ENCODE measurements at regions not wholly inside any gene's neighbourhood (a gene's known extent, or its start where the extent isn't known, plus 50 kb on each side); places are given as distances from the start of the nearest gene placed in this dataset.

DNA sequence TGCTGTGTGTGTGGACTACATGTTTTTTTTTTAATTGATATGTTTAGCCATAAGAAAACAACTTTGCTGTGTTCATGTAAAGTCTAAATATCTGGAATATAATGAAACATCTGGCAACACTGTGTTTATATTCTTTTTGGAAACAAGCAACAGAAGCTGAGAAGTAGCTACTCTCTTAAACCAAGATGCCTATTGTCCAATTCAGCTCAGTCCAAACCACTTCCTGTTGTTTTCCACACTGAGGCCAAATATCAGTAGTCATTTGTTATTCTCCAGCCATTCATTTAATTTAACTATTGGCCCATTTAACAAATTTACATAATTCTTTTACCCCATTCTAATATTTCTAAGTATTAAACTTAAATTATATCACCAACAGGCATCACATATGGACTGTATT is 903.0 kb upstream of the SLIT2 start:
- Histone ChIP-seq H3K4me1 (ENCODE audit: insufficient read depth, low read length, poor library complexity, severe bottlenecking) (no peaks in the 10 kb centered on the region), H3K27me3 (replicated peaks; ENCODE audit: insufficient read depth, low read depth, low read length, poor library complexity) (no peaks in the 10 kb centered on the region), H3K27ac (ENCODE audit: low read depth, low read length, poor library complexity, severe bottlenecking) (no peak overlapping the region), H3K36me3 (ENCODE audit: insufficient read depth, low read length, poor library complexity, severe bottlenecking) (no peaks in the 10 kb centered on the region), H3K4me3 (ENCODE audit: low read depth, low read length, poor library complexity, severe bottlenecking) (no peak overlapping the region), H3K9me3 (ENCODE audit: low read depth, low read length, poor library complexity, severe bottlenecking) (no peaks in the 10 kb centered on the region)
- ChIA-PET CTCF (no interaction called here), POLR2A (ENCODE audit: low non-redundant PET) (no interaction called here)
- TF ChIP-seq, protein P1, sequence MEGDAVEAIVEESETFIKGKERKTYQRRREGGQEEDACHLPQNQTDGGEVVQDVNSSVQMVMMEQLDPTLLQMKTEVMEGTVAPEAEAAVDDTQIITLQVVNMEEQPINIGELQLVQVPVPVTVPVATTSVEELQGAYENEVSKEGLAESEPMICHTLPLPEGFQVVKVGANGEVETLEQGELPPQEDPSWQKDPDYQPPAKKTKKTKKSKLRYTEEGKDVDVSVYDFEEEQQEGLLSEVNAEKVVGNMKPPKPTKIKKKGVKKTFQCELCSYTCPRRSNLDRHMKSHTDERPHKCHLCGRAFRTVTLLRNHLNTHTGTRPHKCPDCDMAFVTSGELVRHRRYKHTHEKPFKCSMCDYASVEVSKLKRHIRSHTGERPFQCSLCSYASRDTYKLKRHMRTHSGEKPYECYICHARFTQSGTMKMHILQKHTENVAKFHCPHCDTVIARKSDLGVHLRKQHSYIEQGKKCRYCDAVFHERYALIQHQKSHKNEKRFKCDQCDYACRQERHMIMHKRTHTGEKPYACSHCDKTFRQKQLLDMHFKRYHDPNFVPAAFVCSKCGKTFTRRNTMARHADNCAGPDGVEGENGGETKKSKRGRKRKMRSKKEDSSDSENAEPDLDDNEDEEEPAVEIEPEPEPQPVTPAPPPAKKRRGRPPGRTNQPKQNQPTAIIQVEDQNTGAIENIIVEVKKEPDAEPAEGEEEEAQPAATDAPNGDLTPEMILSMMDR (conservative IDR thresholded peaks at IDR 0.05; ENCODE audit: low read depth, low read length): no peak
- TF ChIP-seq EZH2 (IDR thresholded peaks at IDR 0.05; ENCODE audit: borderline replicate concordance, low read depth, low read length, poor library complexity, severe bottlenecking): no peak
- no peak for DNase-seq (ENCODE audit: low spot score)
- BruUV-seq (replicated peaks): no TSS peak
- intact Hi-C loops (cut with micrococcal nuclease; ENCODE audit: unreplicated experiment): no loop called here

DNA sequence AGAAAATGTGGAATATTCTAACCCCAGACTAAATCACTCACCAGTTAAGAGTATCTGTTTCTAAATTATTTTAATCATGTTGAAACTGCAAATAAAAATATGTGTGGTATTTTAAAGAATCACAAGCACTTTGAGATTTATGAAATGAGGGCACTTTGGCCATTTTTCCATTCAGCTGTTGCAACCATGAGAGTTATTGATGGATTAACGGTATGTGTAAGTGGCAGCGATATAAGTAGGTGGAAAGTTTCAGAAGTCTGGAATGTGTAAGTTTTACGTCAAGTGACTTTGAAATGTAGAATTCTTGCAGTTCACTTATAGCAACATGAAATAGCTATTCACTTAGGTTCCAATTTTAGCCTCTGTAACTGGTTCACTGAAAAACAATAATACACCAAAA is 905.1 kb upstream of the SLIT2 start:
- no TSS peak for BruUV-seq (replicated peaks)
- Histone ChIP-seq H3K4me1 (ENCODE audit: insufficient read depth, low read length, poor library complexity, severe bottlenecking) (no peaks in the 10 kb centered on the region), H3K27me3 (replicated peaks; ENCODE audit: insufficient read depth, low read depth, low read length, poor library complexity) (no peaks in the 10 kb centered on the region), H3K27ac (ENCODE audit: low read depth, low read length, poor library complexity, severe bottlenecking) (no peak overlapping the region), H3K9me3 (ENCODE audit: low read depth, low read length, poor library complexity, severe bottlenecking) (no peaks in the 10 kb centered on the region), H3K4me3 (ENCODE audit: low read depth, low read length, poor library complexity, severe bottlenecking) (no peak overlapping the region), H3K36me3 (ENCODE audit: insufficient read depth, low read length, poor library complexity, severe bottlenecking) (no peaks in the 10 kb centered on the region)
- DNase-seq (ENCODE audit: low spot score): no peak
- ChIA-PET CTCF (no interaction called here), POLR2A (ENCODE audit: low non-redundant PET) (no interaction called here)
- intact Hi-C loops (cut with micrococcal nuclease; ENCODE audit: unreplicated experiment): no loop called here
- no peak for TF ChIP-seq EZH2 (IDR thresholded peaks at IDR 0.05; ENCODE audit: borderline replicate concordance, low read depth, low read length, poor library complexity, severe bottlenecking)
- TF ChIP-seq, protein P1 (conservative IDR thresholded peaks at IDR 0.05; ENCODE audit: low read depth, low read length): no peak

DNA sequence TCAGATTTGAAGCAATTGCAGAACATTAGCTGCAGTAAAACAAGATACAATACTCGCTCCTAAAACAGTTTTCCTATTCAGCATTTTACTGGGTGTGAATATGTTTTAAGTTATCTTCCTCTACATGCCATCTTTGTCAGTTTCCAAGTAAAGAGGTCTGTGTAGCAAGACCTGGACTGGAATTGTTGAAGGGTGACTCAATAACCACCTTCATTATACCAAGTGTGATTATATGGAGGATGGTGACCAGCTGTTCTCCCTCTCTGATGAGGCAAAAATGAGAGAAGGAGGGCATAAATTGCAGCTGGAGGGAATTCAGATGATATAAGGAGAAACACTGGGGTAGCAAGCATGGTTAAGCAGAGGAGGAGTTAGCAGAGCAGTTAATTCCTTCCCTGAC is 922.1 kb upstream of the SLIT2 start:
- H3K36me3 ChIP-seq (ENCODE audit: insufficient read depth, low read length, poor library complexity, severe bottlenecking): no peaks in the 10 kb centered on the region
- TF ChIP-seq, protein P1 (conservative IDR thresholded peaks at IDR 0.05; ENCODE audit: low read depth, low read length): no peak
- TF ChIP-seq EZH2 (IDR thresholded peaks at IDR 0.05; ENCODE audit: borderline replicate concordance, low read depth, low read length, poor library complexity, severe bottlenecking): no peak
- H3K4me1 ChIP-seq (ENCODE audit: insufficient read depth, low read length, poor library complexity, severe bottlenecking): no peaks in the 10 kb centered on the region
- no peaks in the 10 kb centered on the region for H3K27me3 ChIP-seq (replicated peaks; ENCODE audit: insufficient read depth, low read depth, low read length, poor library complexity)
- no peak overlapping the region for H3K27ac ChIP-seq (ENCODE audit: low read depth, low read length, poor library complexity, severe bottlenecking)
- DNase-seq (ENCODE audit: low spot score): no peak
- no peak overlapping the region for H3K4me3 ChIP-seq (ENCODE audit: low read depth, low read length, poor library complexity, severe bottlenecking)
- ChIA-PET POLR2A (ENCODE audit: low non-redundant PET) (no interaction called here), CTCF (no interaction called here)
- BruUV-seq (replicated peaks): no TSS peak
- intact Hi-C loops (cut with micrococcal nuclease; ENCODE audit: unreplicated experiment): no loop called here
- no peaks in the 10 kb centered on the region for H3K9me3 ChIP-seq (ENCODE audit: low read depth, low read length, poor library complexity, severe bottlenecking)
